ENCODE measurements at regions not wholly inside any gene's neighbourhood (a gene's known extent, or its start where the extent isn't known, plus 50 kb on each side); places are given as distances from the start of the nearest gene placed in this dataset.

DNA sequence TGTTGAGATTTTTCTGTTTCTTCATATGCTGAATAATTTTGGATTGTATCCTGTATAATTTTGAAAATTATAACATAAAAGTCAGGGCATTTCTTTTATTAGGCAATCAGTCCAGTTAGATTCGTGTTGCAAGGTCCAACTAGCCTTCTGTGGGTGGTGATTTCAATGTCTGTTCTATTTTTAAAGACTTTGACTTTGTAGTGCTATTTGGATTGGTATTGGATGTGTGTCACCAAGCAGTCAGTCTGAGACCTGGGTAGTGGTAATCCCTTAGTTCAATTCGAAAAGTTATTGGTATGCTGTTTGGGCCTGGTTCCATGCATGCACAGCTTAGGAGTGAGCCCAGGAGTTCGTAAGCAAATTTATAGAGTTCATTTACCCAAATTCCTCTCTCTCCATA, 82.2 kb downstream of the EPDR1 start:
- WGBS = 63% methylated on average over 3 of the region's 3 CpGs
- H3K9me3 ChIP-seq = no peaks in the 10 kb centered on the region
- intact Hi-C loops (cut with DNase I) = loop anchor here (5.0 kb wide), 1 partner anchor 85 kb away; the partner anchor contains the start of gene SFRP4
- DNase-seq (ENCODE audit: low spot score) = no peak
- no peaks in the 10 kb centered on the region for H3K4me1 ChIP-seq (replicated peaks)
- no peak overlapping the region for H3K27ac ChIP-seq
- no peaks in the 10 kb centered on the region for H3K36me3 ChIP-seq
- H3K4me3 ChIP-seq = no peak overlapping the region
- H3K27me3 ChIP-seq (replicated peaks; ENCODE audit: insufficient read depth) = no peaks in the 10 kb centered on the region
- no peak for TF ChIP-seq POLR2A (IDR thresholded peaks at IDR 0.05)
- TF ChIP-seq, protein P1, sequence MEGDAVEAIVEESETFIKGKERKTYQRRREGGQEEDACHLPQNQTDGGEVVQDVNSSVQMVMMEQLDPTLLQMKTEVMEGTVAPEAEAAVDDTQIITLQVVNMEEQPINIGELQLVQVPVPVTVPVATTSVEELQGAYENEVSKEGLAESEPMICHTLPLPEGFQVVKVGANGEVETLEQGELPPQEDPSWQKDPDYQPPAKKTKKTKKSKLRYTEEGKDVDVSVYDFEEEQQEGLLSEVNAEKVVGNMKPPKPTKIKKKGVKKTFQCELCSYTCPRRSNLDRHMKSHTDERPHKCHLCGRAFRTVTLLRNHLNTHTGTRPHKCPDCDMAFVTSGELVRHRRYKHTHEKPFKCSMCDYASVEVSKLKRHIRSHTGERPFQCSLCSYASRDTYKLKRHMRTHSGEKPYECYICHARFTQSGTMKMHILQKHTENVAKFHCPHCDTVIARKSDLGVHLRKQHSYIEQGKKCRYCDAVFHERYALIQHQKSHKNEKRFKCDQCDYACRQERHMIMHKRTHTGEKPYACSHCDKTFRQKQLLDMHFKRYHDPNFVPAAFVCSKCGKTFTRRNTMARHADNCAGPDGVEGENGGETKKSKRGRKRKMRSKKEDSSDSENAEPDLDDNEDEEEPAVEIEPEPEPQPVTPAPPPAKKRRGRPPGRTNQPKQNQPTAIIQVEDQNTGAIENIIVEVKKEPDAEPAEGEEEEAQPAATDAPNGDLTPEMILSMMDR (IDR thresholded peaks at IDR 0.05) = no peak
- no peak for TF ChIP-seq POLR2AphosphoS5 (IDR thresholded peaks at IDR 0.05)

DNA sequence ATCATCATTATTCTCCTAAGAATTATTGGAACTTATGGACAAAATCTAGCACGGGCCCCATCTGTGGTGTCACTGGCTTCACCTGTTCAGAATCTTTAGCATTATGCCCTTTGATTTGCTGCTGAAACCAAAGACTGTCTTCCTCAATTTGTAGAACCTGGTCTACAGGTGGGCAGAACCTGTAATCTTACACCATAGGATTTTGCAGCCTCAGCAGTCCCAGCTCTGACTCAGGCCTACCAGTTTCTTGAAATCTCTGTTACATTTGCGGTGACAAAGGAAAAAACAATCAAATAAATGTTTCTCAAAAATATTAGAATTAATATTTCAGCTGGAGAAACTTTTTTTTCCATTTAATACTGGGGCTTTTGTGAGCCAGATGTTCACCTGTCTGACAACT, 86.1 kb downstream of the EPDR1 start:
- no peak for DNase-seq (ENCODE audit: low spot score)
- H3K4me3 ChIP-seq = no peak overlapping the region
- 96% methylated on average over 2 of the region's 2 CpGs for WGBS
- no peaks in the 10 kb centered on the region for H3K36me3 ChIP-seq
- intact Hi-C loops (cut with DNase I) = no loop called here
- TF ChIP-seq POLR2A (IDR thresholded peaks at IDR 0.05) (no peak), POLR2AphosphoS5 (IDR thresholded peaks at IDR 0.05) (no peak)
- TF ChIP-seq, protein P1 (IDR thresholded peaks at IDR 0.05) = no peak
- H3K27ac ChIP-seq = no peak overlapping the region
- no peaks in the 10 kb centered on the region for H3K27me3 ChIP-seq (replicated peaks; ENCODE audit: insufficient read depth)
- H3K4me1 ChIP-seq (replicated peaks) = no peaks in the 10 kb centered on the region
- no peaks in the 10 kb centered on the region for H3K9me3 ChIP-seq

DNA sequence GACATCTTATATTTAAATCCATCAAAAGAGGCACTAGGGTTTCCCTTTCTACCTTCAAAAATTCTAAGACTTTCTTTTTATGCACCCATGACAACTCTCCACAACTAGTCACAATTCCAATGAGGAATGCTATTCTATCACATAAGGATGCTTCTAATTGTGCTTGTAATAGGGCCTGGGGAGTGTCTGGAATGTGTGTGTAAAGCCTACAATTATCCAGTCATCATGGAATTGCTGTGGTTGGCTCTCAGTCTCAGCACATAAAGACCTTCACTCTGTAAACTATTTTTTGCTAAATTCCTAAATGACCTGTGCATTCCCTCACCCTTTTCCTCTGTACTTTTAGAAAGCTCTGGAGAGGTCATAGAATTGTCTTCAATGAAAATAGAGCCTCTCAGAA, 86.7 kb downstream of the EPDR1 start:
- Histone ChIP-seq H3K27me3 (replicated peaks; ENCODE audit: insufficient read depth) (no peaks in the 10 kb centered on the region), H3K9me3 (no peaks in the 10 kb centered on the region), H3K4me3 (no peak overlapping the region), H3K4me1 (replicated peaks) (no peaks in the 10 kb centered on the region), H3K36me3 (no peaks in the 10 kb centered on the region), H3K27ac (no peak overlapping the region)
- intact Hi-C loops (cut with DNase I) = no loop called here
- no peak for DNase-seq (ENCODE audit: low spot score)
- TF ChIP-seq, protein P1 (IDR thresholded peaks at IDR 0.05) = no peak
- TF ChIP-seq POLR2A (IDR thresholded peaks at IDR 0.05) = no peak
- TF ChIP-seq POLR2AphosphoS5 (IDR thresholded peaks at IDR 0.05) = no peak

DNA sequence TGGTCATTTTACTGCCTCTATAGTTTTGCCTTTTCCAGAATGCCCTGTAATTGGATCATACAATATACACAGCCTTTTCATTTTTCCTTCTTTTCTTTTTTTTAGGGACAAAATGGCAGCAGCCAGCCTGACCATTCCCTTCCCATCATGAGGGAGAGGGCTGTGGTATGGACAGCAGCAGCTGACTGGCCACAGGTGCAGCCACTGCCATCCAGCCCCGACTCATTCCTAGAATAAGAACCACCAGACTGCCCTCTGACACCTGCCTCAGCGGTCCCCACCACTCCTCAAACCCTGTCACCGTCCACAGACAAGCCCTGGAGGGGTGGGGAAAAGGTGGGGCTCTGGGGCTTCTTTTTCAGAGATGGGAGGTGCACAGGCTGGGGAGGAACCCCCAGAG, 92.8 kb downstream of the EPDR1 start:
- H3K4me1 ChIP-seq (replicated peaks) = no peaks in the 10 kb centered on the region
- 97% methylated on average over 3 of the region's 3 CpGs for WGBS
- no peak for DNase-seq (ENCODE audit: low spot score)
- H3K4me3 ChIP-seq = no peak overlapping the region
- TF ChIP-seq POLR2AphosphoS5 (IDR thresholded peaks at IDR 0.05) (no peak), POLR2A (IDR thresholded peaks at IDR 0.05) (no peak)
- TF ChIP-seq, protein P1 (IDR thresholded peaks at IDR 0.05) = no peak
- intact Hi-C loops (cut with DNase I) = no loop called here
- H3K27me3 ChIP-seq (replicated peaks; ENCODE audit: insufficient read depth) = no peaks in the 10 kb centered on the region
- no peak overlapping the region for H3K27ac ChIP-seq
- no peaks in the 10 kb centered on the region for H3K9me3 ChIP-seq
- H3K36me3 ChIP-seq = no peaks in the 10 kb centered on the region

DNA sequence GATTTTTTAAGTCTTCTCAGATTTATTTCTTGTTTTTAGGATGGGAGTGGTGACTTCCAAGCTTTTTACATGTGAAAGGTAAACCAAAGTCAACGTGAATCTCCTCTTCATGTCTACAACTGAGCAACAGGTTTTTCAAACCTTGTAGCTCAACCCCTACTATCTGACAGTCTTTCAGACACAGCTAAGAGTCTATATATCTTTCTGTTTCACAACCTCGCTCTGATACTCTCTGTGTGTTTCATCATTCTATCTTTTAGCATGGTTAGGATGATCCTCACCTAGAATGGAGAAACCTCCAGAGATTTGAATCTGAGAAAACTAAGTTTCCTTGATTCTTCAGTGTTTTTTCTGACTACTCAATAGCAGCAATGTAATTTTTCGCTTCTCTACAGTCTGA, 96.1 kb downstream of the EPDR1 start:
- Histone ChIP-seq H3K36me3 (no peaks in the 10 kb centered on the region), H3K9me3 (no peaks in the 10 kb centered on the region), H3K27me3 (replicated peaks; ENCODE audit: insufficient read depth) (no peaks in the 10 kb centered on the region), H3K4me3 (no peak overlapping the region), H3K4me1 (replicated peaks) (no peaks in the 10 kb centered on the region), H3K27ac (no peak overlapping the region)
- 66% methylated on average over 3 of the region's 3 CpGs for WGBS
- TF ChIP-seq, protein P1 (IDR thresholded peaks at IDR 0.05) = no peak
- no peak for TF ChIP-seq POLR2AphosphoS5 (IDR thresholded peaks at IDR 0.05)
- no peak for TF ChIP-seq POLR2A (IDR thresholded peaks at IDR 0.05)
- intact Hi-C loops (cut with DNase I) = no loop called here
- DNase-seq (ENCODE audit: low spot score) = no peak

Measured in prostate gland (tissue), 2 donors.